Osteoblast (primary cell): ENCODE measurements at regions not wholly inside any gene's neighbourhood (a gene's known extent, or its start where the extent isn't known, plus 50 kb on each side); places are given as distances from the start of the nearest gene placed in this dataset.

ENCODE experiments used
- DNase-seq: peaks from one replicate; pipeline ENCODE4 v3.0.0; 2011; ENCODE audit warnings: low spot score, mixed read lengths; ENCODE audit not compliant: insufficient read length; ENCODE audit errors: missing footprints
- H2AFZ ChIP-seq: 2 replicates; pipeline ENCODE4 v1.6.0; 2011; ENCODE audit warnings: mild to moderate bottlenecking, low read length
- H3K27ac ChIP-seq: 2 replicates; pipeline ENCODE4 v1.5.1; 2011; ENCODE audit warnings: mild to moderate bottlenecking, low read depth, low read length, moderate library complexity
- H3K27me3 ChIP-seq: 2 replicates; pipeline ENCODE4 v1.6.0; 2012; ENCODE audit warnings: mild to moderate bottlenecking, control low read depth, inconsistent platforms, low read length, moderate library complexity; ENCODE audit not compliant: insufficient read depth
- H3K36me3 ChIP-seq: 2 replicates; pipeline ENCODE4 v1.5.1; 2011; ENCODE audit warnings: mild to moderate bottlenecking, low read length, control low read depth, moderate library complexity; ENCODE audit not compliant: insufficient read depth
- H3K4me1 ChIP-seq: 2 replicates; pipeline ENCODE4 v1.5.1; 2011; ENCODE audit warnings: mild to moderate bottlenecking, low read length, control low read depth, moderate library complexity; ENCODE audit not compliant: insufficient read depth
- H3K4me2 ChIP-seq: 2 replicates; pipeline ENCODE4 v1.6.0; 2011; ENCODE audit warnings: mild to moderate bottlenecking, low read length; ENCODE audit not compliant: insufficient read depth
- H3K4me3 ChIP-seq: fragments of 200-600 bp; sonication (generic); 3 replicates; pipeline ENCODE4 v1.5.1; 2012; ENCODE audit warnings: mild to moderate bottlenecking, low read length, inconsistent platforms; ENCODE audit not compliant: insufficient read depth
- H3K79me2 ChIP-seq: 2 replicates; pipeline ENCODE4 v1.6.0; 2012; ENCODE audit warnings: mild to moderate bottlenecking, low read length, control low read depth, inconsistent platforms; ENCODE audit not compliant: insufficient read depth
- H3K9me3 ChIP-seq: 2 replicates; pipeline ENCODE4 v1.5.1; 2011; ENCODE audit warnings: low read depth, low read length, control low read depth
- H4K20me1 ChIP-seq: 2 replicates; pipeline ENCODE4 v1.6.0; 2012; ENCODE audit warnings: mild to moderate bottlenecking, low read length, control low read depth; ENCODE audit not compliant: insufficient read depth
- CTCF ChIP-seq: IDR thresholded peaks from 2 replicates; pipeline ENCODE4 v1.5.1; 2011; ENCODE audit warnings: mild to moderate bottlenecking, low read depth, low read length, moderate library complexity; ENCODE audit errors: extremely low read depth

DNA sequence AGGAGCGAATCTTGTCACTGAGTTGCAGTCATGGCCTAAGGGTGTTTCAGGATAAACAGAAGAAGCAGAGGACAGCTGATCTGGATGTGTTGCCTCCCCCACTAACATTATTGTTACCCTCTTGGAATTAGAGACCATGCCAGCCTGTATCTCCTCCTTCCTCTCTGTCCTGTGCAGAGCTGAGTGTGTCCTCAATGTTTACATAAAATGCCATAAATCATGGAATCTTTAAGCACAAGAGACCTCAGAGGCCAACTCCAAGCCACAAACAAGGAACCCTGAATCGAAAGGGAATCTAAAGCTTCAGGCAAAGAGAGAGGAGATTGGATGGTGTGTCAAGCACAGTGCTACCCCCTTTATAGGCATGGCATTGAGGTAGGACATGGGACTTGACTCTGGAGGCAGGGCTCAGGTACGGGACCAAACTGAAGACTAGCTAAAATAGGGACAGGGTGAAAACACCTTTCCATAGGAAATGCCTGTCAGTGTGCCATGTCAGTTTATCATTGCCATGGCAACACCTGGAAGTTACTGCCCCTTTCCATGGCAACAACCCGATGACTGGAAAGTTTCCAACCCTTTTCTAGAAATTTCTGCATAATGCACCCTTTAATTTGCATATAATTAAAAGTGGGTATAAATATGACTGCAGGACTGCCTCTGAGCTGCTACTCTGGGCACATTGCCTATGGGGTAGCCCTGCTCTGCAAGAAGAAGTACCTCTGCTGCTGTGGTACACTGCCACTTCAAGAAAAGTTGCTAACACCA is 489.7 kb downstream of the MIAT start:
- DNase-seq, result no peak
- Histone ChIP-seq H4K20me1 (no peaks in the 10 kb centered on the region), H3K9me3 (no peaks in the 10 kb centered on the region), H3K27ac (no peak overlapping the region), H3K4me2 (no peak overlapping the region), H3K27me3 (no peaks in the 10 kb centered on the region), H3K4me1 (peaks cover 16% of the 10 kb centered on the region), H3K36me3 (no peaks in the 10 kb centered on the region), H3K79me2 (no peaks in the 10 kb centered on the region), H3K4me3 (no peak overlapping the region), H2AFZ (no peak overlapping the region)
- no peak for TF ChIP-seq CTCF

DNA sequence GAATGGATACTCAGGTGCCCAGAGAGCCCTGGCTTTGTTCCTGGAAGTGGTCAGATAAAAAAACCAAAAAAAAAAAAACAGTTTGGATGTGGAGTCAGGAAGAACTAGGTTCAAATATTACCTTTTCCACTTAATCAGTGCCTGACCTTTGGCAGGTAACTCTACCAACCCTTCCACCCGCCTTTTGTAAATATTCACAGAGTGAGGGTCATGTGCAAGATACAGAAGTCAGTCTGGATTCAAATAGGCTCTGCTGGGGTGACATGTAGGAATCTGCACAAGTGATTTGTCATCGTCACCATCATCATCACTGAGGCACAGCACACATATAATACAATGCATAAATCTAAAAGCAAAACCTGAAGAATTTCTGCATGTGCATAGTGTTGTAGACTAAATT is 490.7 kb downstream of the MIAT start:
- no peak for DNase-seq
- Histone ChIP-seq H4K20me1 (no peaks in the 10 kb centered on the region), H3K27ac (no peak overlapping the region), H3K27me3 (no peaks in the 10 kb centered on the region), H3K36me3 (no peaks in the 10 kb centered on the region), H3K4me1 (peaks cover 11% of the 10 kb centered on the region), H3K79me2 (no peaks in the 10 kb centered on the region), H3K9me3 (no peaks in the 10 kb centered on the region), H2AFZ (no peak overlapping the region), H3K4me2 (no peak overlapping the region), H3K4me3 (no peak overlapping the region)
- no peak for TF ChIP-seq CTCF

DNA sequence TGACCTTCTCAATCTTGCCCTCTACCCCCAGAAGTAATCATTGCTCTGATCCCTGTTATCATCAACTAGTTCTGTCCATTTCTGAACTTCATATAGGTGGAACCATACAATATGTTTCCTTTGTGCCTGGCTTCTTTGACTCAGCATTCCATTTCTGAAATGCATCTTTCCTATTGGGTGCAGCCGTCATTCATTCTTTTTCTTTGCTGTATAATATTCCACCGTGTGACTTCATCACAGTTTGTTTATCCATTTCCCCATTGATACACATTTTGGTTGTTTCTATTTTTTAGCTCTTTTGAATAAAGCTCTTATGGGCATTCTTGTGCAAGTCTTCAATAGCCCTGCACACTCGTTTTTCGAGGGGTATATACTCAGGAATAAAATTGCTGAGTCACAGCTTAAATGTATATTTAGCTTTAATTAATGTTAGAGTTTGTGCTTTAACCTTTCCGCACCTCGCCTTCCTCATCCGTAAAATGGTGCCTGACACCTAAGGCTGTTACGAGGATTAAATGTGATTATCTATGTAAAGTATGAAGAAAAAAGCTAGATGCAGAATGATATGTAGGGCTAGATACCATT is 491.6 kb downstream of the MIAT start:
- no peak for TF ChIP-seq CTCF

DNA sequence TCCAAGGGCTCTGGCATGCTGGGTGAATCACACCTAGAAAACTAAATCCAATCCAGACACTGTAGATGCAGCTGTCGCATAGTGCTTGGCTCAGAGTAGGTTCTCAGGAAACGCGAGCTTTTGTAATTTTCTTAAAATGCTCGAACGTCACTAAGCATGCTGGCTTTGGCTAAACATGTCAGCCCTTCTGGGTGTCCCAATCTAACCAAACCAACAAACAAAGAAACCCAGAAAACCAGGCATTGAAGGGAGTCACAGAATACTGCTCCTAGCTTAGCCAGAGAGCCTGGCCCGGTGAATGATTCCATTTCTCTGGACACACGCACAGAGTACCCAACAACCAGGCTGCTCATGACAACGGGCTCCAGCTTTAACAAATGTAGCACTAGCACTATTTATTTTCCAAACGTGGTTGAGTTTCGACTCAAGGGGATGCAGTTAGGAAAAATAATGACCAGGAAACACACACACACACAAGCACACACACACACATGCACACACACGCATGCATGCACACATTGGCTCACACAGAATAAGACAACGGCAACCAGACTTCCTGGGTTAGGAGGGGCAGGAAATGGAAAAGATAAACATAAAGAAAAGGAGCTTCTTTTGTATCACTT is 492.6 kb downstream of the MIAT start:
- no peak for TF ChIP-seq CTCF
- no peak for DNase-seq
- Histone ChIP-seq H3K9me3 (no peaks in the 10 kb centered on the region), H2AFZ (peak overlapping the region; percentile 70), H3K27me3 (no peaks in the 10 kb centered on the region), H3K4me1 (peaks cover 11% of the 10 kb centered on the region), H3K4me3 (peak overlapping the region; percentile 35), H3K27ac (peak overlapping the region; percentile 5), H3K79me2 (no peaks in the 10 kb centered on the region), H3K36me3 (no peaks in the 10 kb centered on the region), H3K4me2 (peak overlapping the region; percentile 65), H4K20me1 (no peaks in the 10 kb centered on the region)

More for the DNA sequence above, 491.6 kb downstream of the MIAT start:
- H2AFZ ChIP-seq, result no peak overlapping the region
- no peaks in the 10 kb centered on the region for H3K9me3 ChIP-seq
- H3K4me1 ChIP-seq, result peaks cover 11% of the 10 kb centered on the region
- H3K79me2 ChIP-seq, result no peaks in the 10 kb centered on the region
- H4K20me1 ChIP-seq, result no peaks in the 10 kb centered on the region
- no peak overlapping the region for H3K4me2 ChIP-seq
- H3K36me3 ChIP-seq, result no peaks in the 10 kb centered on the region
- DNase-seq, result no peak
- H3K4me3 ChIP-seq, result no peak overlapping the region
- no peaks in the 10 kb centered on the region for H3K27me3 ChIP-seq
- H3K27ac ChIP-seq, result no peak overlapping the region
